Esophagus squamous epithelium (tissue), 5 donors: ENCODE measurements at regions not wholly inside any gene's neighbourhood (a gene's known extent, or its start where the extent isn't known, plus 50 kb on each side); places are given as distances from the start of the nearest gene placed in this dataset.

Source experiments
- DNase-seq: peaks from one replicate; lab custom pipeline; 2025; lab: John Stamatoyannopoulos, UW
- H3K27ac ChIP-seq, 4 donors: fragments of 200-600 bp; sonication (generic); one replicate each; pipeline ENCODE4 v1.5.1; 2016 to 2019; ENCODE audit warnings: mild to moderate bottlenecking in 1 of 4
- H3K27me3 ChIP-seq, 4 donors: fragments of 200-600 bp; sonication (generic); 1 replicate in 3 of 4; 2 replicates in 1 of 4; pipeline versions ENCODE4 v1.5.1 to v1.6.0; 2017 to 2021; ENCODE audit warnings: antibody characterized with exemption in 1 of 4
- H3K36me3 ChIP-seq, 3 donors: fragments of 200-600 bp; sonication (generic); one replicate each; pipeline ENCODE4 v1.5.1; 2016 to 2019
- H3K4me1 ChIP-seq, 3 donors: fragments of 200-600 bp; sonication (generic); one replicate each; pipeline ENCODE4 v1.5.1; 2017 to 2019
- H3K4me3 ChIP-seq, 4 donors: fragments of 200-600 bp; sonication (generic); 1 replicate in 3 of 4; 2 replicates in 1 of 4; pipeline ENCODE4 v1.5.1; 2016 to 2019; ENCODE audit warnings: mild to moderate bottlenecking in 2 of 4, moderate library complexity in 1 of 4
- H3K9me3 ChIP-seq, 3 donors: fragments of 200-600 bp; sonication (generic); one replicate each; pipeline ENCODE4 v1.5.1; 2016 to 2019
- CTCF ChIP-seq, 6 experiments: fragments of 450-650 bp in 4 of 6; fragments of 200-600 bp in 2 of 6; sonication (generic) in 2 of 6; IDR thresholded peaks; one replicate each; pipeline ENCODE4 v1.5.1; 2016 to 2019; ENCODE audit warnings: antibody characterized with exemption in 6 of 6, mild to moderate bottlenecking in 4 of 6, moderate library complexity in 4 of 6
- POLR2A ChIP-seq, 4 donors: fragments of 450-650 bp; IDR thresholded peaks; one replicate each; pipeline ENCODE4 v1.6.1; 2017; ENCODE audit warnings: antibody characterized with exemption in 4 of 4, mild to moderate bottlenecking in 4 of 4, moderate library complexity in 3 of 4
- WGBS, 2 donors: methylation state at CpG; one replicate each; pipeline ENCODE4 v1.1.5; 2018; 5-methylcytosine and 5-hydroxymethylcytosine counted together
- intact Hi-C: fragments of 100-400 bp; cut with DNase I; formaldehyde crosslinking; loops from one replicate; pipeline ENCODE4 v1.15.0; 2022
- donor health status: DM: yes; HTN: yes; CAD: no.

- no peak for TF ChIP-seq POLR2A (IDR thresholded peaks at IDR 0.05)
- no peak for TF ChIP-seq CTCF (IDR thresholded peaks at IDR 0.05)
- Histone ChIP-seq H3K27me3 (no peaks in the 10 kb centered on the region), H3K4me1 (no peaks in the 10 kb centered on the region), H3K27ac (no peak overlapping the region), H3K36me3 (no peaks in the 10 kb centered on the region), H3K9me3 (peaks cover 0 to 4% (median 0%) of the 10 kb centered on the region in 3 donors), H3K4me3 (no peak overlapping the region)
- no peak for DNase-seq
- WGBS, 2 donors, result 54 to 84% methylated on average over 2 of the region's 2 CpGs
- intact Hi-C loops, result no loop called here
Observed at GRCh38 chr6:67131827-67132226, 1424.8 kb upstream of the EYS start.

GRCh38 chr6:67129780-67130179 is 1422.8 kb upstream of the EYS start:
- TF ChIP-seq CTCF (IDR thresholded peaks at IDR 0.05) (no peak), POLR2A (IDR thresholded peaks at IDR 0.05) (no peak)
- intact Hi-C loops, result no loop called here
- Histone ChIP-seq H3K27me3 (no peaks in the 10 kb centered on the region), H3K9me3 (no peaks in the 10 kb centered on the region), H3K27ac (no peak overlapping the region), H3K4me3 (no peak overlapping the region), H3K36me3 (no peaks in the 10 kb centered on the region), H3K4me1 (no peaks in the 10 kb centered on the region)
- DNase-seq, result no peak
- 48 to 54% methylated on average over 4 of the region's 4 CpGs for WGBS, 2 donors

GRCh38 chr6:67127041-67127440 is 1420.0 kb upstream of the EYS start:
- no peaks in the 10 kb centered on the region for H3K27me3 ChIP-seq
- TF ChIP-seq CTCF (IDR thresholded peaks at IDR 0.05) (no peak), POLR2A (IDR thresholded peaks at IDR 0.05) (no peak)
- DNase-seq, result no peak
- no peaks in the 10 kb centered on the region for H3K9me3 ChIP-seq
- intact Hi-C loops, result no loop called here
- no peak overlapping the region for H3K4me3 ChIP-seq
- 24 to 29% methylated on average over 1 of the region's 1 CpG for WGBS, 2 donors
- no peak overlapping the region for H3K27ac ChIP-seq
- H3K4me1 ChIP-seq, result no peaks in the 10 kb centered on the region
- no peaks in the 10 kb centered on the region for H3K36me3 ChIP-seq

- Histone ChIP-seq H3K27me3 (no peaks in the 10 kb centered on the region), H3K9me3 (no peaks in the 10 kb centered on the region), H3K27ac (no peak overlapping the region), H3K4me1 (no peaks in the 10 kb centered on the region), H3K4me3 (no peak overlapping the region), H3K36me3 (no peaks in the 10 kb centered on the region)
- TF ChIP-seq POLR2A (IDR thresholded peaks at IDR 0.05) (no peak), CTCF (IDR thresholded peaks at IDR 0.05) (no peak)
- WGBS, 2 donors, result 66 to 79% methylated on average over 3 of the region's 3 CpGs
- DNase-seq, result no peak
- intact Hi-C loops, result no loop called here
Observed at GRCh38 chr6:67121115-67121514, 1414.1 kb upstream of the EYS start.

GRCh38 chr6:67112120-67112519 is 1405.1 kb upstream of the EYS start:
- no peak overlapping the region for H3K27ac ChIP-seq
- H3K4me3 ChIP-seq, result no peak overlapping the region
- H3K4me1 ChIP-seq, result no peaks in the 10 kb centered on the region
- no peaks in the 10 kb centered on the region for H3K36me3 ChIP-seq
- DNase-seq, result no peak
- intact Hi-C loops, result no loop called here
- 12 to 24% methylated on average over 5 of the region's 5 CpGs for WGBS, 2 donors
- no peaks in the 10 kb centered on the region for H3K9me3 ChIP-seq
- TF ChIP-seq CTCF (IDR thresholded peaks at IDR 0.05), result no peak
- TF ChIP-seq POLR2A (IDR thresholded peaks at IDR 0.05), result no peak
- no peaks in the 10 kb centered on the region for H3K27me3 ChIP-seq
